ENCODE measurements at regions not wholly inside any gene's neighbourhood (a gene's known extent, or its start where the extent isn't known, plus 50 kb on each side); places are given as distances from the start of the nearest gene placed in this dataset.

DNA sequence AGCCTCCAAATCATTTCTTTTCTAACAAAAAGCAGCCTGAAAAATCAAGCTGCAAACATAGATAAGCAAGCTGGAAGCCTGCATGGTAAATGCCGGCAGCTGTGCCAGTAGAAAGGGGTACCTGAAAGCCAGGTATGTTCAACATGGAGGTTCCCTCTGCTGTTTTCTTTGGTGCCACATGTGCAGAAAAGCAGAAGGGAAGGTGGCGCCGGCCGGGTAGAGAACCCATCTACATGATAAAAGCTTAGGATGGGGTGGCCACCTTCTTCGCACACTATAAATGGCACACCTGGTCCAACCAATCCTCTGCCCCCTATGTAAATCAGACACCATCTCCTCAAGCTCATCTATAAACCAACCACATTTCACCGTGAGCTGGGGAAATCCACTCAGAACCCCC lies 268.9 kb upstream of the IRX2 start:
- TF ChIP-seq, protein P1, sequence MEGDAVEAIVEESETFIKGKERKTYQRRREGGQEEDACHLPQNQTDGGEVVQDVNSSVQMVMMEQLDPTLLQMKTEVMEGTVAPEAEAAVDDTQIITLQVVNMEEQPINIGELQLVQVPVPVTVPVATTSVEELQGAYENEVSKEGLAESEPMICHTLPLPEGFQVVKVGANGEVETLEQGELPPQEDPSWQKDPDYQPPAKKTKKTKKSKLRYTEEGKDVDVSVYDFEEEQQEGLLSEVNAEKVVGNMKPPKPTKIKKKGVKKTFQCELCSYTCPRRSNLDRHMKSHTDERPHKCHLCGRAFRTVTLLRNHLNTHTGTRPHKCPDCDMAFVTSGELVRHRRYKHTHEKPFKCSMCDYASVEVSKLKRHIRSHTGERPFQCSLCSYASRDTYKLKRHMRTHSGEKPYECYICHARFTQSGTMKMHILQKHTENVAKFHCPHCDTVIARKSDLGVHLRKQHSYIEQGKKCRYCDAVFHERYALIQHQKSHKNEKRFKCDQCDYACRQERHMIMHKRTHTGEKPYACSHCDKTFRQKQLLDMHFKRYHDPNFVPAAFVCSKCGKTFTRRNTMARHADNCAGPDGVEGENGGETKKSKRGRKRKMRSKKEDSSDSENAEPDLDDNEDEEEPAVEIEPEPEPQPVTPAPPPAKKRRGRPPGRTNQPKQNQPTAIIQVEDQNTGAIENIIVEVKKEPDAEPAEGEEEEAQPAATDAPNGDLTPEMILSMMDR (IDR thresholded peaks at IDR 0.05), result no peak
- TF ChIP-seq EZH2 (IDR thresholded peaks at IDR 0.05; ENCODE audit: borderline replicate concordance, insufficient read depth, low read depth, low read length, poor library complexity, severe bottlenecking), result no peak
